Osteocyte (in vitro differentiated cells): ENCODE measurements at regions not wholly inside any gene's neighbourhood (a gene's known extent, or its start where the extent isn't known, plus 50 kb on each side); places are given as distances from the start of the nearest gene placed in this dataset.

Experiments used
- DNase-seq: peaks from one replicate; pipeline ENCODE4 v3.0.0; 2021; ENCODE audit warnings: mixed read lengths; ENCODE audit not compliant: unreplicated experiment; ENCODE audit errors: extremely low spot score
- H3K27ac Mint-ChIP-seq: one replicate; pipeline ENCODE4 v1.8.0; 2021; ENCODE audit warnings: mild to moderate bottlenecking, mixed read lengths; ENCODE audit not compliant: unreplicated experiment
- H3K27me3 Mint-ChIP-seq: one replicate; pipeline ENCODE4 v1.8.0; 2021; ENCODE audit warnings: mixed read lengths; ENCODE audit not compliant: unreplicated experiment
- H3K36me3 Mint-ChIP-seq: one replicate; pipeline ENCODE4 v1.8.0; 2021; ENCODE audit warnings: mixed read lengths; ENCODE audit not compliant: unreplicated experiment
- H3K4me1 Mint-ChIP-seq: one replicate; pipeline ENCODE4 v1.8.0; 2021; ENCODE audit warnings: mixed read lengths; ENCODE audit not compliant: unreplicated experiment
- H3K4me3 Mint-ChIP-seq: one replicate; pipeline ENCODE4 v1.8.0; 2021; ENCODE audit warnings: mild to moderate bottlenecking, moderate library complexity, mixed read lengths; ENCODE audit not compliant: unreplicated experiment
- H3K9me3 Mint-ChIP-seq: one replicate; pipeline ENCODE4 v1.8.0; 2021; ENCODE audit warnings: mixed read lengths; ENCODE audit not compliant: unreplicated experiment
- TF ChIP-seq, protein P1 (sequence below): fragments of 200-600 bp; sonication (generic); IDR thresholded peaks from 2 replicates; pipeline ENCODE4 v1.5.0; 2021; ENCODE audit warnings: antibody characterized with exemption, mild to moderate bottlenecking, moderate library complexity

- Mint-ChIP-seq H3K4me3 (no peak overlapping the region), H3K27me3 (no peaks in the 10 kb centered on the region), H3K36me3 (no peaks in the 10 kb centered on the region), H3K4me1 (no peaks in the 10 kb centered on the region), H3K9me3 (no peaks in the 10 kb centered on the region), H3K27ac (no peak overlapping the region)
- DNase-seq: no peak
- TF ChIP-seq, protein P1, sequence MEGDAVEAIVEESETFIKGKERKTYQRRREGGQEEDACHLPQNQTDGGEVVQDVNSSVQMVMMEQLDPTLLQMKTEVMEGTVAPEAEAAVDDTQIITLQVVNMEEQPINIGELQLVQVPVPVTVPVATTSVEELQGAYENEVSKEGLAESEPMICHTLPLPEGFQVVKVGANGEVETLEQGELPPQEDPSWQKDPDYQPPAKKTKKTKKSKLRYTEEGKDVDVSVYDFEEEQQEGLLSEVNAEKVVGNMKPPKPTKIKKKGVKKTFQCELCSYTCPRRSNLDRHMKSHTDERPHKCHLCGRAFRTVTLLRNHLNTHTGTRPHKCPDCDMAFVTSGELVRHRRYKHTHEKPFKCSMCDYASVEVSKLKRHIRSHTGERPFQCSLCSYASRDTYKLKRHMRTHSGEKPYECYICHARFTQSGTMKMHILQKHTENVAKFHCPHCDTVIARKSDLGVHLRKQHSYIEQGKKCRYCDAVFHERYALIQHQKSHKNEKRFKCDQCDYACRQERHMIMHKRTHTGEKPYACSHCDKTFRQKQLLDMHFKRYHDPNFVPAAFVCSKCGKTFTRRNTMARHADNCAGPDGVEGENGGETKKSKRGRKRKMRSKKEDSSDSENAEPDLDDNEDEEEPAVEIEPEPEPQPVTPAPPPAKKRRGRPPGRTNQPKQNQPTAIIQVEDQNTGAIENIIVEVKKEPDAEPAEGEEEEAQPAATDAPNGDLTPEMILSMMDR: no peak
Observed at GRCh38 chr2:22900674-22901073, 484.3 kb upstream of the KLHL29 start.

DNA sequence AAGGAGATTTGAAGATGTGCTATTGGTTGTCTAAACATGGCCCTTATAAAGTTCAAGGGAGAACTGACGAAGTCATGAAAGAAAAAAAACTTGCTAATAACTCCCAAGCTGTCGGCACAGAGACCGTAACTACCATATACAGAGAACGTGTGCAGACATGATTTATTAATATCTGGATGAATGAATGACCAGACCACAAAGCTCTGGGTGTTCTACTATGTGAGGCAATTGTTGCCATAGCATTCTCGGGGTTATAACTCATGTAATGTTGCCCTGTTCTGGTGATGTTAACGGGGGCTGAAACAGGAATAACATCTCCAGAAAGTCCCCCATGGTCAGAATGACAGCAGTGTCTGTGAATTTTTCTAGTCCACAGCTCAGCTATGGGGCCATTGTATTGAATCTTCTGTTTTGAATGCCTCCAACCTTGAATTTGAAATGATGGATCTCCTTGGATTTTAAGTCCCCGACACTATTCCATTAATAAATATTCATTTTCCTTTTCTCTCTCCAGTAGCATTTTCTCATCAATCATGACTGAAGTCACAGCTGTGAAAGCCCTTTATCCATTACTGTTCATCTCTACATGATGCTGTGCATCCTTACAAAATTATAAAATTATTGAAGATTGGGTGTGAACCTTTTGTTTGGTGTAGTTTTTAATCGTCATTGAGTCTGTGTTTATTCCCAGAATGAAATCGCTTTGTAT, 483.4 kb upstream of the KLHL29 start:
- DNase-seq: no peak
- no peaks in the 10 kb centered on the region for H3K36me3 Mint-ChIP-seq
- TF ChIP-seq, protein P1: no peak
- no peaks in the 10 kb centered on the region for H3K27me3 Mint-ChIP-seq
- no peaks in the 10 kb centered on the region for H3K4me1 Mint-ChIP-seq
- no peaks in the 10 kb centered on the region for H3K9me3 Mint-ChIP-seq
- no peak overlapping the region for H3K4me3 Mint-ChIP-seq
- no peak overlapping the region for H3K27ac Mint-ChIP-seq

GRCh38 chr2:22902180-22902550, 482.8 kb upstream of the KLHL29 start:
- TF ChIP-seq, protein P1: no peak
- no peak overlapping the region for H3K27ac Mint-ChIP-seq
- no peaks in the 10 kb centered on the region for H3K36me3 Mint-ChIP-seq
- no peaks in the 10 kb centered on the region for H3K27me3 Mint-ChIP-seq
- DNase-seq: no peak
- no peaks in the 10 kb centered on the region for H3K9me3 Mint-ChIP-seq
- H3K4me1 Mint-ChIP-seq: no peaks in the 10 kb centered on the region
- no peak overlapping the region for H3K4me3 Mint-ChIP-seq

DNA sequence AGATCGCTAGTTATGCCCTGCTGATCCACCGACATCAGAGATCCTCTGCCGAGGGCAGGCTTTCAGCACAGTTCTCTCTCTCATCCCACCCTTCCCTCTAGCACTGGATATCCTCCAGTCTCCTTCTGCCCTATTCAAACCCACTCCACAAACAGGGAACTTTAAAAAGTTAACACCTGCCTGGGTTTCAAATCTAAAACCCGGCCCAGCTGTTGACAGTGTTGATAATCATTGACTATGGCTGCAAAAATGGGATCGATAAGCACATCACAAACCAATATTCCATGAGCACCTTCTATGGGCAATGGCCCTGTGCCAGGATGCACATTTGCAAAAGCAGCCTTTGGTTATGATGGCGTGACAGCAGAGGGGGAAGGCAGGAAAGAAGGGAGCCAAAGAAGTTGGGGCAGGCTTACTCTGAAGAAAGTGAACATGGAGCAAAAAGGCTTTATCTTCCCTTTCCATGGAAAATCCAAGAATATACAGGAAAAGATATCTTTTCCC, 482.3 kb upstream of the KLHL29 start:
- TF ChIP-seq, protein P1: no peak
- Mint-ChIP-seq H3K27me3 (no peaks in the 10 kb centered on the region), H3K36me3 (no peaks in the 10 kb centered on the region), H3K4me3 (no peak overlapping the region), H3K27ac (no peak overlapping the region), H3K9me3 (no peaks in the 10 kb centered on the region), H3K4me1 (no peaks in the 10 kb centered on the region)
- no peak for DNase-seq

- Mint-ChIP-seq H3K27me3 (no peaks in the 10 kb centered on the region), H3K9me3 (no peaks in the 10 kb centered on the region), H3K4me3 (no peak overlapping the region), H3K4me1 (no peaks in the 10 kb centered on the region), H3K36me3 (no peaks in the 10 kb centered on the region), H3K27ac (no peak overlapping the region)
- DNase-seq: no peak
- TF ChIP-seq, protein P1: no peak
Observed at GRCh38 chr2:22903616-22904015, 481.4 kb upstream of the KLHL29 start.
